Omental fat pad (tissue), 3 donors: ENCODE measurements at regions not wholly inside any gene's neighbourhood (a gene's known extent, or its start where the extent isn't known, plus 50 kb on each side); places are given as distances from the start of the nearest gene placed in this dataset.

Experiments used
- ATAC-seq: fragments of 150-250 bp; one replicate; pipeline ENCODE4 v1.9.1; 2016; ENCODE audit warnings: mild to moderate bottlenecking, moderate library complexity; ENCODE audit not compliant: low FRiP score
- DNase-seq: peaks from one replicate; pipeline ENCODE4 v3.0.0-alpha.2; 2019; ENCODE audit warnings: low spot score
- CTCF ChIP-seq, 3 donors: fragments of 450-650 bp; IDR thresholded peaks; one replicate each; pipeline ENCODE4 v1.5.1; 2016 to 2017; ENCODE audit warnings: antibody characterized with exemption in 3 of 3, mild to moderate bottlenecking in 3 of 3, moderate library complexity in 2 of 3

GRCh38 chr4:62865261-62865660 lies 1544.0 kb downstream of the TECRL start:
- TF ChIP-seq CTCF (IDR thresholded peaks at IDR 0.05): no peak
- no peak for ATAC-seq
- no peak for DNase-seq

GRCh38 chr4:62849696-62850095 lies 1559.6 kb downstream of the TECRL start:
- TF ChIP-seq CTCF (IDR thresholded peaks at IDR 0.05): no peak
- no peak for ATAC-seq
- no peak for DNase-seq

- ATAC-seq: no peak
- DNase-seq: no peak
- TF ChIP-seq CTCF (IDR thresholded peaks at IDR 0.05): no peak
Measured at GRCh38 chr4:62835631-62836030, 1573.6 kb downstream of the TECRL start.

GRCh38 chr4:62822306-62822705 lies 1586.9 kb downstream of the TECRL start:
- DNase-seq (no peak), ATAC-seq (no peak)
- TF ChIP-seq CTCF (IDR thresholded peaks at IDR 0.05): no peak

GRCh38 chr4:62816566-62816965 lies 1592.7 kb downstream of the TECRL start:
- no peak for TF ChIP-seq CTCF (IDR thresholded peaks at IDR 0.05)

GRCh38 chr4:62814510-62815047 lies 1594.7 kb downstream of the TECRL start:
- ATAC-seq: no peak
- DNase-seq: no peak
- TF ChIP-seq CTCF (IDR thresholded peaks at IDR 0.05): no peak

More at GRCh38 chr4:62816566-62816965, 1592.7 kb downstream of the TECRL start:
- ATAC-seq (no peak), DNase-seq (no peak)

- ATAC-seq: no peak
- TF ChIP-seq CTCF (IDR thresholded peaks at IDR 0.05): no peak
- DNase-seq: no peak
Measured at GRCh38 chr4:62806816-62807215, 1602.4 kb downstream of the TECRL start.
